Head of caudate nucleus (tissue), 42 donors: ENCODE measurements at regions not wholly inside any gene's neighbourhood (a gene's known extent, or its start where the extent isn't known, plus 50 kb on each side); places are given as distances from the start of the nearest gene placed in this dataset.
"Not testable (repeated sequence)": the region's sequence is repeated elsewhere in the genome, so short reads cannot be mapped to it uniquely, and the experiment has no call there.

Source experiments
- DNase-seq, 42 donors: peaks; one replicate each; pipeline versions ENCODE4 v3.0.0 to v3.0.0-alpha.2; 2020 to 2021; ENCODE audit warnings: mixed read lengths in 7 of 42
- intact Hi-C: fragments of 100-400 bp; cut with DNase I; formaldehyde crosslinking; loops from one replicate; pipeline ENCODE4 v1.15.0; 2022

GRCh38 chr7:104956753-104957450 is 57.1 kb upstream of the KMT2E start:
- no peak for DNase-seq
- intact Hi-C loops = no loop called here

DNA sequence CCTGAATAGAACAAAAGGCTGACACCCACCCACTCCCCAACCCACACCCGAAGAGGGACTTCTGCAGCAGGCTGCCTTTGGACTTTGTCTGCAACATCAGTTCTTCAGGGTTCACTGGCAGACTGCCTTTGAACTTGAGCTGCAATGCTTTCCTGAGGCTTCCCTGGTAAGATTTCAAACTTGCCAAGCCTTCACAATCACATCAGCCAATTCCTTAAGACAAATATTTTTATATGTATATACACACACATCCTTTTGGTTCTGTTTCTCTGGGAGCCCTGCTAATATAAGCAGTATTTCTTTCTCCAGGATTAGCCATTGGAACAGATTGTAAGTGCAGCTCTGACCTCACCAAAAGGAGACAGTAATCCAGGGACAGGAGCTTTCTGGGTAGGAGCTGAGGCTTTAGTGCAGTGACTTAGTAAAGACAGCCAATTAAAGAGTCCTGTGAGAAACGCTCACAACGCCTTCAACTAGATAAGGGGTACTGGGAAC is 55.6 kb upstream of the KMT2E start:
- DNase-seq = no peak
- intact Hi-C loops = no loop called here

GRCh38 chr7:104959483-104959882 is 54.5 kb upstream of the KMT2E start:
- intact Hi-C loops, DNase-seq: not testable (repeated sequence)

DNA sequence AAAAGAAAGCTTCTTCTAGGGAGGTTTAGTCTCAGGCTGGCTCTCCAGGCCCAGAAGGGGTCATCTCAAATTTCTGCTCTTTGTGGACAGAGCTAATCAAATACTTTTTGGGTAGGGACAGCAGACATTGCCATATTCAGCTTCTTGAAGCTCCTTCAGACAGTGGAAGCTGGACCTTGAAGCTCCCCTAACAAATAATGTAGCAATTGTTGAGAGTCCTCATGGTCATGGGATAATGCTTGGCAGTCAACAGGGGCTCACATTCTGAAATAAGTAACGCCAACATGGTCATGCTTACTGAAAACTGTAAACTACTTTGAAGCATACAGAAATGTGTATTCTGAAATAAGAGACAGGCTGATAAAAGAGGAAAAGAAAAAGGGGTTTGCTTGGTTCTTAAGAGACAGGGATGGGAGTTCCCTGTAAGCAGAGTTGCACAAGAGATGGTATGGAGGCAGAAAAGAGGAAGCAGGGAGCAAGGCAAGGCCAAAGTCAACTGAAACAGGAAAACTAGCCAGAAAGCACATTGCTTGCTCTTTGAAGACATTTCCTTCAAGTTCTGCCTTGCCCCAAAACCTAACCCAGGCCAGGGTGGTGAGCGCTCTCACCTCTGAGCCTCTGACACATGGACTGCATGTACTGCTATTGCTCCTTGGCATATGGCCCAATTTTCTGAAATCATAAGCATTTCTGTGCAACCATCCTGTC is 53.1 kb upstream of the KMT2E start:
- DNase-seq = peak in 6 of 42 donors; percentile 18 to 38 (median 24)
- intact Hi-C loops = no loop called here

DNA sequence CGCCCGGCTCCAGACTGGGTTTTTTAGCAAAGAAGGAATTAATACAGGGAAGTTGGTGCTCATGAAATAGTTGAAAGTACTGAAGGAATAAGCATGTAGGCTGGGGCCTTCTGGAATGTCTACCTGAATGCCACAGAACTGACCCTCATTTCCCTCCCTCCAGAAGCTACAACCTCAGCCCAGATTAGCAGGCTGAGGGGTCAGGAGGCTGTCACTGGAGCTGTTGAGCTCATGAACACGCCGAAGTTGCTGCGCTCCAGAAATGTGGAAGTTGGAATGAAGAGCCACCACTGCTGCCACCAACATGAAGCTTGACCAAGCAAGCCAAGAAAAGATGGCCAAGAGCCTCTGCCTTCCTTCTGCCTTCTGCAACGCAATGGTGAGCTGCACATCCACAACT is 52.2 kb upstream of the KMT2E start:
- intact Hi-C loops = no loop called here
- no peak for DNase-seq

DNA sequence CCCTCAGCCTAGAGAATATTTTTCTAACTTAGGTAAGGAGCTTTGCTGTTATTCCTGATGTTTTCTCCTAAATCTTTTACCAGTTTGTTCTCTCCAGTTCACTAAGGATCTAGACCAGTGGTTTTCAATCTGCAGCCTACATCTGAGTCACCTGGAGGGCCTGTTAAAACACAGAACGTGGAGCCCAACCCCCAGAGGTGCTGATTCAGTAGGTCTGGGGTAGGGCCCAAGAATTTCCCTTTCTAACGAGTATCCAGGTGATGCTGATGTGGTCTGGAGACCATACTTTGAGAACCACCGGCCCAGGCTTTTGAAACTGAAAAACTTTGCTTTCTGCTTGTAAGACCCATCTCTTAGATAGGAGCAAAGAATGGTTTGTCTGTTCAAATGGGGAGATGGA is 51.2 kb upstream of the KMT2E start:
- intact Hi-C loops = no loop called here
- DNase-seq = no peak

- intact Hi-C loops = no loop called here
- no peak for DNase-seq
Measured at GRCh38 chr7:104963378-104963990, 50.5 kb upstream of the KMT2E start.

DNA sequence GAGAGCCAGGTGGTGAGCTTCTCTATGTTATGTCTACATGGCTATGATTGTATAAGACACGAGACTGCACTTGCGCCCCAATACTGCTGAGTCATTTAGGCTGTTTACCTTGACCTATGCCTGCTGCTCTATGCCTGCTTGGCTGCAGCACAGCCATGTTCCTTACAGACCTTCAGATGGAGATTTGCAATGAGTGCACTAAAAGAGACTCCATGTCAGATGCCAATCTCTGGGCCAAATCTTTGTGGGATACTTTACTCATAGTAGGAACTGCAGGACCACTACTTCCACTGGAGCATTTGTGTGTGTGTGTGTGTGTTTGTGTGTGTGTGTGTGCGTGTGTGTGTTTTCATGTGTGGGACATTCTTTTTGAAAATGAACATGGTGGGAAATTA is 50.0 kb upstream of the KMT2E start:
- intact Hi-C loops = no loop called here
- no peak for DNase-seq
